HEK293 (cell line): ENCODE measurements at regions not wholly inside any gene's neighbourhood (a gene's known extent, or its start where the extent isn't known, plus 50 kb on each side); places are given as distances from the start of the nearest gene placed in this dataset.

ENCODE experiments used
- CTCF ChIA-PET: fragments of 350-600 bp; formaldehyde crosslinking; extraction: SDS; loops from one replicate; lab custom pipeline; 2021; ENCODE audit warnings: antibody characterized with exemption; lab: Yijun Ruan, JAX
- POLR2A ChIA-PET: fragments of 300-600 bp; formaldehyde crosslinking; extraction: SDS; loops from one replicate; lab custom pipeline; 2020; ENCODE audit warnings: antibody characterized with exemption, inconsistent platforms; lab: Yijun Ruan, JAX
- H3K27ac ChIP-seq: fragments of 200-500 bp; sonication (Bioruptor generic); 2 replicates; pipeline ENCODE4 v1.5.1; 2014; ENCODE audit warnings: low read depth, low read length, control low read depth, inconsistent platforms; ENCODE audit errors: extremely low read depth
- H3K36me3 ChIP-seq, 2 experiments: fragments of 200-500 bp in 1 of 2; sonication (Bioruptor generic) in 1 of 2; 1 replicate in 1 of 2; 2 replicates in 1 of 2; pipeline ENCODE4 v1.5.1; 2014 to 2017; ENCODE audit warnings: inconsistent platforms in 2 of 2, low read length in 2 of 2; ENCODE audit not compliant: control insufficient read depth in 2 of 2, insufficient read depth in 1 of 2
- H3K4me1 ChIP-seq: fragments of 200-500 bp; sonication (Bioruptor generic); 2 replicates; pipeline ENCODE4 v1.5.1; 2014; ENCODE audit warnings: mild to moderate bottlenecking, low read length, inconsistent platforms; ENCODE audit not compliant: control insufficient read depth, insufficient read depth
- H3K4me3 ChIP-seq: 2 replicates; pipeline ENCODE4 v1.5.1; 2011; ENCODE audit warnings: low read depth, mild to moderate bottlenecking, control low read depth, low read length, moderate library complexity
- H3K9me3 ChIP-seq: fragments of 200-500 bp; sonication (Bioruptor generic); 2 replicates; pipeline ENCODE4 v1.5.1; 2014; ENCODE audit warnings: low read depth, low read length, inconsistent platforms; ENCODE audit not compliant: control insufficient read depth, insufficient read depth
- GLI4 ChIP-seq: fragments of 450-650 bp; formaldehyde crosslinking; IDR thresholded peaks from 2 replicates; pipeline ENCODE4 v1.5.1; 2016; ENCODE audit warnings: missing biosample characterization, missing genetic modification characterization
- HOXA7 ChIP-seq: sonication (generic); formaldehyde crosslinking; IDR thresholded peaks from 2 replicates; pipeline ENCODE4 v1.8.1; 2022; ENCODE audit warnings: missing genetic modification reagents, borderline replicate concordance
- KLF16 ChIP-seq: fragments of 450-650 bp; formaldehyde crosslinking; IDR thresholded peaks from 2 replicates; pipeline ENCODE4 v1.5.1; 2017; ENCODE audit warnings: missing biosample characterization, missing genetic modification characterization
- KLF8 ChIP-seq: fragments of 450-650 bp; formaldehyde crosslinking; IDR thresholded peaks from 2 replicates; pipeline ENCODE4 v1.5.1; 2016; ENCODE audit warnings: missing biosample characterization, missing genetic modification characterization
- ZNF175 ChIP-seq: fragments of 450-650 bp; formaldehyde crosslinking; IDR thresholded peaks from 2 replicates; pipeline ENCODE4 v1.5.1; 2016; ENCODE audit warnings: missing biosample characterization, missing genetic modification characterization
- ZNF202 ChIP-seq: fragments of 450-650 bp; formaldehyde crosslinking; IDR thresholded peaks from 2 replicates; pipeline ENCODE4 v1.5.1; 2016; ENCODE audit warnings: missing biosample characterization, missing genetic modification characterization, borderline replicate concordance
- ZNF23 ChIP-seq: fragments of 450-650 bp; formaldehyde crosslinking; IDR thresholded peaks from 2 replicates; pipeline ENCODE4 v1.5.1; 2016; ENCODE audit warnings: missing biosample characterization, missing genetic modification characterization, borderline replicate concordance
- ZNF514 ChIP-seq: fragments of 450-650 bp; formaldehyde crosslinking; IDR thresholded peaks from 2 replicates; pipeline ENCODE4 v1.5.1; 2016; ENCODE audit warnings: missing biosample characterization, missing genetic modification characterization
- ZNF529 ChIP-seq: fragments of 450-650 bp; formaldehyde crosslinking; IDR thresholded peaks from 2 replicates; pipeline ENCODE4 v1.5.1; 2017; ENCODE audit warnings: missing genetic modification characterization, missing biosample characterization; ENCODE audit not compliant: insufficient replicate concordance
- ZNF530 ChIP-seq: fragments of 450-650 bp; formaldehyde crosslinking; IDR thresholded peaks from 2 replicates; pipeline ENCODE4 v1.5.1; 2016; ENCODE audit warnings: low read depth, missing biosample characterization, missing genetic modification characterization
- ZNF626 ChIP-seq: fragments of 450-650 bp; sonication (Bioruptor Pico); formaldehyde crosslinking; IDR thresholded peaks from 2 replicates; pipeline ENCODE4 v1.5.1; 2018; ENCODE audit warnings: missing biosample characterization, missing genetic modification characterization, inconsistent platforms
- ZNF660 ChIP-seq: fragments of 450-650 bp; IDR thresholded peaks from 2 replicates; pipeline ENCODE4 v1.5.1; 2018; ENCODE audit warnings: missing biosample characterization, mild to moderate bottlenecking, missing genetic modification characterization
- ZSCAN23 ChIP-seq: fragments of 450-650 bp; formaldehyde crosslinking; IDR thresholded peaks from 2 replicates; pipeline ENCODE4 v1.5.1; 2016; ENCODE audit warnings: missing biosample characterization, missing genetic modification characterization
- TF ChIP-seq, protein P1 (sequence below): fragments of 450-650 bp; formaldehyde crosslinking; IDR thresholded peaks from 2 replicates; pipeline ENCODE4 v1.5.1; 2016; ENCODE audit warnings: missing biosample characterization, missing genetic modification characterization, borderline replicate concordance
- TF ChIP-seq, protein P2 (sequence below): fragments of 450-650 bp; formaldehyde crosslinking; IDR thresholded peaks from 2 replicates; pipeline ENCODE4 v1.5.1; 2016; ENCODE audit warnings: missing biosample characterization, missing genetic modification characterization
- TF ChIP-seq, protein P3 (sequence below): fragments of 450-650 bp; formaldehyde crosslinking; IDR thresholded peaks from 2 replicates; pipeline ENCODE4 v1.5.1; 2016; ENCODE audit warnings: missing biosample characterization, missing genetic modification characterization
- TF ChIP-seq, protein P4 (sequence below): fragments of 450-650 bp; formaldehyde crosslinking; IDR thresholded peaks from 2 replicates; pipeline ENCODE4 v1.5.0; 2017; ENCODE audit warnings: missing biosample characterization, missing genetic modification characterization, borderline replicate concordance
- TF ChIP-seq, protein P5 (sequence below): fragments of 450-650 bp; formaldehyde crosslinking; IDR thresholded peaks from 2 replicates; pipeline ENCODE4 v1.5.1; 2016; ENCODE audit warnings: missing biosample characterization, missing genetic modification characterization

DNA sequence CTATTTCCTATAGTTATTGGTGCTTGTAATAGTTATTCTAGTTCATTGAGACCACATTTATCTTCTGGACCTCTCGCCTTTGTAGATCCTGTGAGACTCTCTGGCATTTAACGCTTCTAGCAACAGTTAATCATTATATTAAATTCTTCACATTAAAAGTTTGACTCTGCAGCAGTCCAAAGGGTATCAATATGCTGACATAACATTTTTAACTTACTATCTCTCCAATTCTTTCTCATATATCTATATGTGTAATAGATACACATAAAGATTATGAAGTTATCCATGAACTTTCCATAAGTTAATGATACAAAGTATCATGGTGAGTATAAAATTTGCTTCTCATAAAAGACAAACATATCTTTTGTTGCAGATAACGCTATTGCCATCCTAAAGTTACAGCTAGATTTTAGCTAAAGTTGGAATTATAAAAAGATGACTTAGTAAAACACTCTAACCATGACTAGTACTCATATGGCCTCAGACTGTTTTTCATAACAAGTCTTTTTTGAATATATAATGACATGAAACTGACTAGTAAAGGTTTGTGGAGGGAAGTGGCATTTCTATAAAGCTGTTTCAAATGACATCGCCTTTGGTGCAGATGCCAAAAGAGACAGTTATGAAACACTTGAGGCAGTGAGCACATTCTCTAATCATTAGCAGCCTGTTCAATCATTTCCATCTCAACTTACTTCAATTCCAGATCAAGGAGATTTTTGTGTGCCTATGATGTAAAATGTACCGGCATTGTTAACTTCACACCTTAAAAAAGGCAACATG, 379.3 kb upstream of the CBLB start (continued):
- TF ChIP-seq, protein P1, sequence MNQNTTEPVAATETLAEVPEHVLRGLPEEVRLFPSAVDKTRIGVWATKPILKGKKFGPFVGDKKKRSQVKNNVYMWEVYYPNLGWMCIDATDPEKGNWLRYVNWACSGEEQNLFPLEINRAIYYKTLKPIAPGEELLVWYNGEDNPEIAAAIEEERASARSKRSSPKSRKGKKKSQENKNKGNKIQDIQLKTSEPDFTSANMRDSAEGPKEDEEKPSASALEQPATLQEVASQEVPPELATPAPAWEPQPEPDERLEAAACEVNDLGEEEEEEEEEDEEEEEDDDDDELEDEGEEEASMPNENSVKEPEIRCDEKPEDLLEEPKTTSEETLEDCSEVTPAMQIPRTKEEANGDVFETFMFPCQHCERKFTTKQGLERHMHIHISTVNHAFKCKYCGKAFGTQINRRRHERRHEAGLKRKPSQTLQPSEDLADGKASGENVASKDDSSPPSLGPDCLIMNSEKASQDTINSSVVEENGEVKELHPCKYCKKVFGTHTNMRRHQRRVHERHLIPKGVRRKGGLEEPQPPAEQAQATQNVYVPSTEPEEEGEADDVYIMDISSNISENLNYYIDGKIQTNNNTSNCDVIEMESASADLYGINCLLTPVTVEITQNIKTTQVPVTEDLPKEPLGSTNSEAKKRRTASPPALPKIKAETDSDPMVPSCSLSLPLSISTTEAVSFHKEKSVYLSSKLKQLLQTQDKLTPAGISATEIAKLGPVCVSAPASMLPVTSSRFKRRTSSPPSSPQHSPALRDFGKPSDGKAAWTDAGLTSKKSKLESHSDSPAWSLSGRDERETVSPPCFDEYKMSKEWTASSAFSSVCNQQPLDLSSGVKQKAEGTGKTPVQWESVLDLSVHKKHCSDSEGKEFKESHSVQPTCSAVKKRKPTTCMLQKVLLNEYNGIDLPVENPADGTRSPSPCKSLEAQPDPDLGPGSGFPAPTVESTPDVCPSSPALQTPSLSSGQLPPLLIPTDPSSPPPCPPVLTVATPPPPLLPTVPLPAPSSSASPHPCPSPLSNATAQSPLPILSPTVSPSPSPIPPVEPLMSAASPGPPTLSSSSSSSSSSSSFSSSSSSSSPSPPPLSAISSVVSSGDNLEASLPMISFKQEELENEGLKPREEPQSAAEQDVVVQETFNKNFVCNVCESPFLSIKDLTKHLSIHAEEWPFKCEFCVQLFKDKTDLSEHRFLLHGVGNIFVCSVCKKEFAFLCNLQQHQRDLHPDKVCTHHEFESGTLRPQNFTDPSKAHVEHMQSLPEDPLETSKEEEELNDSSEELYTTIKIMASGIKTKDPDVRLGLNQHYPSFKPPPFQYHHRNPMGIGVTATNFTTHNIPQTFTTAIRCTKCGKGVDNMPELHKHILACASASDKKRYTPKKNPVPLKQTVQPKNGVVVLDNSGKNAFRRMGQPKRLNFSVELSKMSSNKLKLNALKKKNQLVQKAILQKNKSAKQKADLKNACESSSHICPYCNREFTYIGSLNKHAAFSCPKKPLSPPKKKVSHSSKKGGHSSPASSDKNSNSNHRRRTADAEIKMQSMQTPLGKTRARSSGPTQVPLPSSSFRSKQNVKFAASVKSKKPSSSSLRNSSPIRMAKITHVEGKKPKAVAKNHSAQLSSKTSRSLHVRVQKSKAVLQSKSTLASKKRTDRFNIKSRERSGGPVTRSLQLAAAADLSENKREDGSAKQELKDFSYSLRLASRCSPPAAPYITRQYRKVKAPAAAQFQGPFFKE (tag by site-specific recombination), result no peak

DNA sequence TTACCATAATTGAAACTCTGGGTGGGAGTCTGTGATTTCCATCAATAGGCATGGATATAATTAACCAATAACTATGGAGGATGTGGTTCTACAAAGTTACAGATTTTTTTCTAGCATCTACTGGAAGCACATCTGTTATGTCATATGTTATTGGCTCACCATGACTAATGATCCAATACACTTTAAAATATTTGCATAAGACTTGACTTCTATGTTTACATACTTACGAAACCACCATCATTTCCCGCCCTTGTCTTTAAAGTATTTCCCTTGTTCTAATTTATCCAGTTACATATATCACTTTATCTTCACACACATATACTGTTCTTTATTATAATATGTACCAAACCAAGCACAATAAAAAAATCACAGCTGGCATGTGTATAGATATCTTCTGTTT, 380.3 kb upstream of the CBLB start:
- no peak overlapping the region for H3K27ac ChIP-seq
- no peaks in the 10 kb centered on the region for H3K9me3 ChIP-seq
- POLR2A ChIA-PET, result interaction anchor here (0.5 kb wide), 1 partner anchor 1127 kb away, joined by 3 read pairs; no protein-coding TSS in a partner anchor
- no peak overlapping the region for H3K4me3 ChIP-seq
- no peaks in the 10 kb centered on the region for H3K4me1 ChIP-seq
- CTCF ChIA-PET, result no interaction called here
- H3K36me3 ChIP-seq, result no peaks in the 10 kb centered on the region
- TF ChIP-seq ZNF514 (tag by site-specific recombination) (no peak), GLI4 (tag by site-specific recombination) (no peak), ZNF202 (no peak), KLF16 (tag by site-specific recombination) (no peak), ZNF23 (no peak), ZNF175 (tag by site-specific recombination) (no peak), KLF8 (no peak), ZNF660 (tag by site-specific recombination) (no peak), HOXA7 (no peak), ZNF626 (tag by site-specific recombination) (no peak), ZNF529 (no peak), ZNF530 (no peak), ZSCAN23 (no peak)
- TF ChIP-seq, protein P2, sequence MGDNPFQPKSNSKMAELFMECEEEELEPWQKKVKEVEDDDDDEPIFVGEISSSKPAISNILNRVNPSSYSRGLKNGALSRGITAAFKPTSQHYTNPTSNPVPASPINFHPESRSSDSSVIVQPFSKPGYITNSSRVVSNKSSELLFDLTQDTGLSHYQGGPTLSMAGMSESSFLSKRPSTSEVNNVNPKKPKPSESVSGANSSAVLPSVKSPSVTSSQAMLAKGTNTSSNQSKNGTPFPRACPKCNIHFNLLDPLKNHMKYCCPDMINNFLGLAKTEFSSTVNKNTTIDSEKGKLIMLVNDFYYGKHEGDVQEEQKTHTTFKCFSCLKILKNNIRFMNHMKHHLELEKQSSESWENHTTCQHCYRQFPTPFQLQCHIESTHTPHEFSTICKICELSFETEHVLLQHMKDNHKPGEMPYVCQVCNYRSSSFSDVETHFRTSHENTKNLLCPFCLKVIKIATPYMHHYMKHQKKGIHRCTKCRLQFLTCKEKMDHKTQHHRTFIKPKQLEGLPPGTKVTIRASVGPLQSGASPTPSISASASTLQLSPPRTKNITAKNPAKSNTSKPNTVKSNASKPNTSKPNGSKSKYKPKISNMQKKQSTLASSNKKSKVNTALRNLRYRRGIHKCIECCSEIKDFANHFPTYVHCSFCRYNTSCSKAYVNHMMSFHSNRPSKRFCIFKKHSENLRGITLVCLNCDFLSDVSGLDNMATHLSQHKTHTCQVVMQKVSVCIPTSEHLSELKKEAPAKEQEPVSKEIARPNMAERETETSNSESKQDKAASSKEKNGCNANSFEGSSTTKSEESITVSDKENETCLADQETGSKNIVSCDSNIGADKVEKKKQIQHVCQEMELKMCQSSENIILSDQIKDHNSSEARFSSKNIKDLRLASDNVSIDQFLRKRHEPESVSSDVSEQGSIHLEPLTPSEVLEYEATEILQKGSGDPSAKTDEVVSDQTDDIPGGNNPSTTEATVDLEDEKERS (tag by site-specific recombination), result no peak
- TF ChIP-seq, protein P3, sequence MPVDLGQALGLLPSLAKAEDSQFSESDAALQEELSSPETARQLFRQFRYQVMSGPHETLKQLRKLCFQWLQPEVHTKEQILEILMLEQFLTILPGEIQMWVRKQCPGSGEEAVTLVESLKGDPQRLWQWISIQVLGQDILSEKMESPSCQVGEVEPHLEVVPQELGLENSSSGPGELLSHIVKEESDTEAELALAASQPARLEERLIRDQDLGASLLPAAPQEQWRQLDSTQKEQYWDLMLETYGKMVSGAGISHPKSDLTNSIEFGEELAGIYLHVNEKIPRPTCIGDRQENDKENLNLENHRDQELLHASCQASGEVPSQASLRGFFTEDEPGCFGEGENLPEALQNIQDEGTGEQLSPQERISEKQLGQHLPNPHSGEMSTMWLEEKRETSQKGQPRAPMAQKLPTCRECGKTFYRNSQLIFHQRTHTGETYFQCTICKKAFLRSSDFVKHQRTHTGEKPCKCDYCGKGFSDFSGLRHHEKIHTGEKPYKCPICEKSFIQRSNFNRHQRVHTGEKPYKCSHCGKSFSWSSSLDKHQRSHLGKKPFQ (tag by site-specific recombination), result no peak
- TF ChIP-seq, protein P4, sequence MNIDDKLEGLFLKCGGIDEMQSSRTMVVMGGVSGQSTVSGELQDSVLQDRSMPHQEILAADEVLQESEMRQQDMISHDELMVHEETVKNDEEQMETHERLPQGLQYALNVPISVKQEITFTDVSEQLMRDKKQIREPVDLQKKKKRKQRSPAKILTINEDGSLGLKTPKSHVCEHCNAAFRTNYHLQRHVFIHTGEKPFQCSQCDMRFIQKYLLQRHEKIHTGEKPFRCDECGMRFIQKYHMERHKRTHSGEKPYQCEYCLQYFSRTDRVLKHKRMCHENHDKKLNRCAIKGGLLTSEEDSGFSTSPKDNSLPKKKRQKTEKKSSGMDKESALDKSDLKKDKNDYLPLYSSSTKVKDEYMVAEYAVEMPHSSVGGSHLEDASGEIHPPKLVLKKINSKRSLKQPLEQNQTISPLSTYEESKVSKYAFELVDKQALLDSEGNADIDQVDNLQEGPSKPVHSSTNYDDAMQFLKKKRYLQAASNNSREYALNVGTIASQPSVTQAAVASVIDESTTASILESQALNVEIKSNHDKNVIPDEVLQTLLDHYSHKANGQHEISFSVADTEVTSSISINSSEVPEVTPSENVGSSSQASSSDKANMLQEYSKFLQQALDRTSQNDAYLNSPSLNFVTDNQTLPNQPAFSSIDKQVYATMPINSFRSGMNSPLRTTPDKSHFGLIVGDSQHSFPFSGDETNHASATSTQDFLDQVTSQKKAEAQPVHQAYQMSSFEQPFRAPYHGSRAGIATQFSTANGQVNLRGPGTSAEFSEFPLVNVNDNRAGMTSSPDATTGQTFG (tag by site-specific recombination), result no peak
- TF ChIP-seq, protein P5, sequence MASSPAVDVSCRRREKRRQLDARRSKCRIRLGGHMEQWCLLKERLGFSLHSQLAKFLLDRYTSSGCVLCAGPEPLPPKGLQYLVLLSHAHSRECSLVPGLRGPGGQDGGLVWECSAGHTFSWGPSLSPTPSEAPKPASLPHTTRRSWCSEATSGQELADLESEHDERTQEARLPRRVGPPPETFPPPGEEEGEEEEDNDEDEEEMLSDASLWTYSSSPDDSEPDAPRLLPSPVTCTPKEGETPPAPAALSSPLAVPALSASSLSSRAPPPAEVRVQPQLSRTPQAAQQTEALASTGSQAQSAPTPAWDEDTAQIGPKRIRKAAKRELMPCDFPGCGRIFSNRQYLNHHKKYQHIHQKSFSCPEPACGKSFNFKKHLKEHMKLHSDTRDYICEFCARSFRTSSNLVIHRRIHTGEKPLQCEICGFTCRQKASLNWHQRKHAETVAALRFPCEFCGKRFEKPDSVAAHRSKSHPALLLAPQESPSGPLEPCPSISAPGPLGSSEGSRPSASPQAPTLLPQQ (tag by site-specific recombination), result no peak
